UCSD-AML1 (cell line): ENCODE measurements at regions not wholly inside any gene's neighbourhood (a gene's known extent, or its start where the extent isn't known, plus 50 kb on each side); places are given as distances from the start of the nearest gene placed in this dataset.
A peak's percentile ranks its signal among the peaks of the same experiment; 100 is the strongest.
"Not testable (repeated sequence)": the region's sequence is repeated elsewhere in the genome, so short reads cannot be mapped to it uniquely, and the experiment has no call there.

ENCODE experiments used
- DNase-seq: peaks from one replicate; lab custom pipeline; 2025; ENCODE audit not compliant: unreplicated experiment; lab: John Stamatoyannopoulos, UW

- no peak for DNase-seq
Measured at GRCh38 chr18:51330148-51330547, 132.7 kb upstream of the MEX3C start.

DNA sequence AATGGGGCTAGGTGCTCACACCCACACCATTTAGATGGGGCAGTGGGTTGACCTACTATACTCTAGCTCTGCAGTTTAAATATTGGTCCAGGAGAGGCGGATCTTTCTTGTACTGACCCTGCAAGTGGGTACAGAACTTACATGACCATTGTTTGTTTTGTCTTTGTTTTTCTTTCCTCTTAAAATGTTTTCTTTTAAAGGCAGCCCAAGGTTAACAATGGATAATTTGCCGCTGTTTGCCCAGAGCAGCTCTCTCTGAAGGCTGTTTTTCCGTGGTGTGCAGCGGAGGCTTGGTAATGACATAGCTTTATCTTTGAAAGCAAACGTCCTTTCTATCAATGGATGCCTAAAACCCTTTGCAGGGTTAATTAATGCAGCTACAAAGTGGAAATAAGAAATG is 133.3 kb upstream of the MEX3C start:
- no peak for DNase-seq

DNA sequence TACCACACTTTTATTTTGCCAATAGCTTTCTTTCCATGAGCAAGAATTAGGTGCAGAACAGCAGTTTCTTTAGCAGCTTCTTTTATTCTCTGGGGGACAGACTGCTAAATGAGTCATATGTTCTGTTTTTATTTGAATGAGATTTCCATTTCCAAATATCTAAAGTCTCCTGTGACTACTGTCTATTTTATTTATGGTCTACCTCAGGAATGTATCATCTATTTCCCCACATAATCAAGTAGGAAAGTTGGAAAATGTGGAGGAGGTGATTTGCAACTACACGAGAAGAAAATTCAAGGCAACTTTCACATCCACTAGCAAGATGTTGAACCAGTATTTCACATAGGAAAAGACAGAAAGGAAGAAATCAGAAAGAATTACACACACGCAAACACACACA is 139.9 kb upstream of the MEX3C start:
- no peak for DNase-seq

- no peak for DNase-seq
Measured at GRCh38 chr18:51339856-51340255, 142.4 kb upstream of the MEX3C start.

GRCh38 chr18:51340332-51340731 is 142.9 kb upstream of the MEX3C start:
- no peak for DNase-seq

DNA sequence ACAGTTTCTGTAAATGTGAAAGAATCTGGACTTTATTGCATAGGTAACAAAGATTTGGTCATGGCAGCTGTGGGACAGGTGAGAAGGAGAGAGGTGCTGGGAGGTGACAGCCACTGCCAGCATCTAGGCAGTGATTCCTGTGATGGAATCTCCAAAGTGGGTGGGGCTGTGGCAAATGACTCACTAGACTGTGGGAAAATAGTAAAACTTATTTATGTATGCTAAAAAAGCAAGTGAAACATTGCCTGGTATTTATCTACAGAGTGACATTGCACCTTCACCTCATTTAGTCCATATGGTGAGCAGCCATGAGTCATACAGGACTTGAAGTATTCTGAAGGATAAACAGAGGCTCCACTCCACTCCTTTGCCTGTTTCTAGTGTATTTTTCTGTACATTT is 145.3 kb upstream of the MEX3C start:
- no peak for DNase-seq

- DNase-seq: no peak
Measured at GRCh38 chr18:51345848-51346391, 148.4 kb upstream of the MEX3C start.

GRCh38 chr18:51346404-51346803 is 148.9 kb upstream of the MEX3C start:
- no peak for DNase-seq

DNA sequence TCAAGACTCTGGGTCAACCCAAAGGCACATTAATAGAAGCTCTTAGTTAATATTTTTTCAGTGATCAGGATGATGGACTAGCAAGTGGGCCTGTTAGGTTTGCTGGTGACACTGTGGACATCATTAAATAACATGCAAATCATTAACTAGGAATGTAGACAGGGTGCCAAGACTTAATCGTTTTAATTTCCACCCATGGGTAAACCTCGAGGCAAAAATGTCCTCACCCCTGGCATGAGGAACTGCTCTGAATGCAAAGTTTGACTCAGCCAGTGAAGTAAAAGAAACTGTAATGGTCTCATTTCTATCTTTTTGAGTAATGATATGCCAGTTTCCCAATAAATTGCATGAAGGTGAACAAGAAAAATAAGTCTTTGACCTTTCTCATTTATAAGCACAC is 152.6 kb upstream of the MEX3C start:
- no peak for DNase-seq

DNA sequence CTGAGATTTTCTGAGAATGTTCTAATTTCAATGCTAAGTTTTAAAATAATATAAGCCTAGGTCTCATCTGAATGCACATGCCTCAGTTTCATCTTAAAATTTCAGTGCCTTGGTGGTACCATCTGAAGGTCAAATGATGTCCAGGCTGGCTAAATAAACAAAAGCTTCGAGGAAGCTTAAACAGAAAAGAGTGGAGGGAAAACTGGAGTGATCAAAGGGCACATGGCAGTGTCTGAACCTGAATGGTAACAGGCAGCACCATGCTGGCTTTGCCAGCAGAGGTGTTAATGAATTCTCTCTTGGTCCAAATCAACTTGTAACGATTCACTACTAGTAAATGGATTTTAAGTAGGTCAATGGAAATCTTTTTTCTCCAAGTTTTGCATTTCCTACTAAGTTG is 158.4 kb upstream of the MEX3C start:
- no peak for DNase-seq

GRCh38 chr18:51360301-51360700 is 162.8 kb upstream of the MEX3C start:
- DNase-seq: not testable (repeated sequence)

- DNase-seq: peak; percentile 37
Measured at GRCh38 chr18:51361130-51361860, 163.8 kb upstream of the MEX3C start.

DNA sequence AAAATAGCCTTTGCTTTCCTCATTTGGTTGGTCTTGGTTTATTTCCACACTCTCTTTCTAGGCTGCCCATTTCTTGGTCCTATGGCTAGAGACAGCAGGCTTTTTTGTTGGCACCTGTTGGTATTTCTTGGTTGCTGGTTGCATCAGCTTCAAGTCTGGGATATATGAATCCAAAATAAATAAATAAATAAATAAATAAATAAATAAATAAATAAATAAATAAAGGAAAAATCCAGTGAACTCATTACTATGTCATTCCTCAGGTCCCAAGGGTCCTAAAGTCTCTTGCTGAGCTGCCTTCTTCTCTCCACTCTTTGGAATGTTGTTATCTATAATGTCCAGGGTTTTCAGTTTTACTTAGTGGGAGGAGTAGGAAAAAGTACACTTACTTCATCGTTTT is 165.9 kb upstream of the MEX3C start:
- no peak for DNase-seq

- DNase-seq: no peak
Measured at GRCh38 chr18:51370996-51371395, 173.5 kb upstream of the MEX3C start.

DNA sequence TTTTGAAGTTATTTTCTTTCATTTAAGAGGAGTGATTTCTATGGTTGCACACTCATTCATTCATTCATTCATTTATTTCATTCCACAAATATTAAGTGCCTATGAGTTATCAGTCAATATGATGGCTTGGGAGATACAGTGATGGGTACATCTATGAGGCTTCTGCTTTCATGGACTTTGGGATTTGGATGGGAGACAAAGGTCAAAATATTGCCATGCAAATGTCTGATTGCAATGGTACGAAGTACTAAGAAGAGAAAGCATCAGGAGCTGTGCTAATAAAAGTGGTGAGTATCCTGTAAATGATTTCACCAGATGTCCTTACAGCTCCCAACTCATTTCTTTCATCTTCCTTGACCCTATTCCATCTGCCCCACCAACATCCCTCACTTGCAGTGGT is 174.4 kb upstream of the MEX3C start:
- DNase-seq: no peak

DNA sequence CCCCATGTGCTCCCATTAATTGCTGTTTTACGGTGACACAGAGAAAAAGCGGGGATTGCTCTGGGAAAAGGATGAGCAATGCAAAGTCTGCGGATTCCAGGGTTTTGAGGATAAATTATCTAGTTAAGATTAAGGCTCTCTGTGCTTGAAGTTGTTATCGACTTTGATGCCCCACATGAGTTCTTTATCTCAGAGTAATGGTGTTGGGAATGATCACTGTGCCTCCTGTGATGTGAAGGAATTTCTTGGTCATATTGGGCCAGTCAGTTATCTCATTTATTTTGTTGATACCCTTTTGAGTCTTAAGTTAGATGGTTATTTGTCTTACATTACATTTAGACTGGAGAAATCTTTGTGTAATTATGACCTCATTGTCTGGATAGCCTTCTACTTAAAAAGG is 184.6 kb upstream of the MEX3C start:
- DNase-seq: no peak

DNA sequence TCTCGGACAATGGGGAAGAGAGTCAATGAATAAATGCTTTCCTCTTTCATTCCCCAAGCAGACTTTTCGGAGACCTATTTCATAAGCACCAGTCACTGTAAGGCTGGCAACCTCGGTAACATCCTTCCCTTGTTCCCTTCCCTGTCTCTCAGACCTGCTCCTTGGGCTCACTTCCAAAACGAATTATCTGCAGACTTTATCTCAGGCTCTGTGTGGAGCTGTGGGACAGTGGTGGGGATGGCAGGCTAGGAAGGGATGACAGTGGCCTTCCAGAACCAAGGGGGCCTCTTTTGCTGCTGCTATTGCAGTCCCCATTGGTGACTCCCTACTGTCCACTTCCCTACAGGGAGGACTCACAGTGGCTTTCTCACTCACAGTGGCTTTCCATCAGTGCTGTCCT is 185.6 kb upstream of the MEX3C start:
- no peak for DNase-seq

DNA sequence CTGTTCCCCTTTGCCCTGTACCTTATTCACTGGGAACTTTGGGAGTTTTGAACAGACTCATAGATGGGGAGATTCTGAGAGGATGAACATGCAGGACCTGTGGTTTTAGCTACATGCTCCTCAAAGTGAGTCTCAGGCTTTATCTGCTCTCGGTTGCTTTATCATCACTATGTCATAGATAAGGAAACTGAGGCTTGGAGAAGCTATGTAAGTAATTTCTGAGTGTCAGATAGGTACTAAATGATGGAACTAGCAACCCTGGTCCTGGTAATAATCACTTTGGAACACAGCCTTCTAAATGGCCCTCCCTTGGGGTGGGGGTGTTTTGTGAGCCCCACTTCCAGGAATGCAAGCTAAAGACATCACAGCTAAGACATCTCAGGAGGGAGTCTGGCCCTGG is 186.2 kb upstream of the MEX3C start:
- DNase-seq: no peak

- no peak for DNase-seq
Measured at GRCh38 chr18:51385270-51385669, 187.8 kb upstream of the MEX3C start.

- no peak for DNase-seq
Measured at GRCh38 chr18:51390702-51391101, 193.2 kb upstream of the MEX3C start.

DNA sequence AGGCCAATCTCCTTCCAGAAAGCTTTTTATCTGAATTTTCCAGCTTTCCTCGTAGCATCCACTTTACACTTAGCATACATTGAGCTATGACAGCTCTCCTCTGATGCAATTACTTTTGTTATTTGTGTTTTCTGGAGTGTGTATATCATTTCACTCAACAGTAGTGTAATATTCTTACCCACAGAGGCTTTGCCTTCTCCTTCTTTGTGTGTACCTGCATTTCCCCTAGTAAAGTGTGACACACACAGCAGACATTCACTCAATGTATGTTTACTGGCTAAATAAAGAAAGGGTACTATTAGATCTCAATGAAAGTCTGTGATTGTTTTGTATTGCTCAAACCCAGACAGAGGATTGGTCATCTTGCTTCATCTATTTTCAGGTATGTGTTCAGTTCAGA is 193.7 kb upstream of the MEX3C start:
- DNase-seq: no peak

DNA sequence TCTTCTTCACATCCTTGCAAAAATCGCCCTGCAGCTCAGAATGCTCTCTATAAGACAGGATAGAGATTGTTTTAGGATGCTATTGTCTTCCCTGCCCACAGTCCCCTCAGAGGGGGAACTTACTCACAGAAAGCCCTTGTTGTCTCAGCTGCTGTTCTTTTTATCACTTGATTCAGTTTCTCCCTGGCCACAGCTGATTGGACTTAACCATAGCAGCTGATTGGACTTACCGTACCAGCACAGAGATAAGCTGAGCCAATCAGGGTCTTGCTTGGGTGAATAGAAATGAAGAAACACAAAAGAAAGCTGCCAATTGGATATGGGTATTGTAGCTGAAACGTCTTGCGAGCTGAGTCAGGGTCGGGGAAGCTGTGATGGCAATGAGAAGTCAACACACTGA is 194.2 kb upstream of the MEX3C start:
- no peak for DNase-seq

DNA sequence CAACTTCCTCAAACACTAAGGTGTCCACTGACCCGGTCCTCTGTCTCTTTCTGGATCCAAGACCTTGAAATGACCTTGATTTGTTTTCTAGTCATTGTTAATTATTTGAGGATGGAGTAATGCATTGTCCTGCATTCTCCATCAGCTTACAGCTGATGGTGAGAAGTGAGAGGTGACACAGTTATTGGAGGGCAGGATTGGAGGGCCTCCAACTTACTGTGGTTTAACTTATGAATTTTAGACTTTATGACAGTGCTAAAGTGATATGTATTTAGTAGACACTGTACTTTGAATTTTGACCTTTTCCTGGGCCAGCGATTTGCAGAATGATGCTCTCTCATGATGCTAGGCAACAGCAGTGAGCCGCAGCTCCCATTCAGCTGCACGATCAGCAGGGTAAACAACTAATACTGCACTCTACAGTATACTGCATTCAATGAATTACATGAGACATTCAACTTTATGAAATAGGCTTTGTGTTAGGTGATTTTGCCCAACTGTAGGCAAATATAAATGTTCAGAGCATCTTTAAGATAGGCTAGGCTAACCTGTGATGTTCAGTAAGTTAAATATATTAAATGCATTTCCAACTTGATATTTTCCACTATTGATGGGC is 200.0 kb upstream of the MEX3C start:
- no peak for DNase-seq
